Progenitor cell of endocrine pancreas (in vitro differentiated cells): ENCODE measurements at regions not wholly inside any gene's neighbourhood (a gene's known extent, or its start where the extent isn't known, plus 50 kb on each side); places are given as distances from the start of the nearest gene placed in this dataset.

Experiments used
- DNase-seq: peaks from one replicate; pipeline ENCODE4 v3.0.0; 2021; ENCODE audit warnings: low spot score; ENCODE audit not compliant: unreplicated experiment
- H3K27ac Mint-ChIP-seq: 2 replicates; pipeline ENCODE4 v1.8.0; 2021; ENCODE audit warnings: mild to moderate bottlenecking, moderate library complexity, mixed read lengths
- H3K27me3 Mint-ChIP-seq: 2 replicates; pipeline ENCODE4 v1.8.0; 2021; ENCODE audit warnings: mixed read lengths
- H3K36me3 Mint-ChIP-seq: 2 replicates; pipeline ENCODE4 v1.8.0; 2022; ENCODE audit warnings: mixed read lengths; ENCODE audit not compliant: insufficient read depth
- H3K4me1 Mint-ChIP-seq: 2 replicates; pipeline ENCODE4 v1.8.0; 2021; ENCODE audit warnings: low read depth, mixed read lengths
- H3K4me3 Mint-ChIP-seq: 2 replicates; pipeline ENCODE4 v1.8.0; 2021; ENCODE audit warnings: low read depth, mild to moderate bottlenecking, moderate library complexity, mixed read lengths
- H3K9me3 Mint-ChIP-seq: 2 replicates; pipeline ENCODE4 v1.8.0; 2021; ENCODE audit warnings: low read depth, mixed read lengths
- TF ChIP-seq, protein P1 (sequence below): fragments of 200-600 bp; sonication (generic); IDR thresholded peaks from one replicate; pipeline ENCODE4 v1.5.0; 2021; ENCODE audit warnings: antibody characterized with exemption, mild to moderate bottlenecking; ENCODE audit not compliant: unreplicated experiment

DNA sequence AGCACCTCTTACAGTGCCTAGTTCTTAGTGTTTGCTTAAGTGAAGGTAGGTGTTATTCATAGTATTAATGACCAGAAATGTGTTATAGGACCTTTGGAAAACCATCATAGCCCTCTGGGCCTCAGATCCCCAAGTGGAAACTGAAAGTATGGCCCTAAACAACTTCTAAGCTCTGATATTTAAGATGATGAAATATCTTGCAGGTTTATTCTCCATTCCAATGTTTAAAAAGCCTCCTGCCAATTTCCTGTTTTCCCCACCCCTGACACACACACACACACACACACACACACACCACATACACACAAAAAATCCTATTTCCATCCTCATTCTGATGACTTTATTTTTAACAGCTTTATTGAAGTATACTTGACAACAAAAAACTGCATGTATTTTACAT is 108.2 kb downstream of the DIRAS3 start:
- Mint-ChIP-seq H3K9me3 (no peaks in the 10 kb centered on the region), H3K4me3 (no peak overlapping the region), H3K4me1 (peaks cover 1% of the 10 kb centered on the region), H3K27me3 (peaks cover under 1% of the 10 kb centered on the region), H3K27ac (no peak overlapping the region), H3K36me3 (no peaks in the 10 kb centered on the region)
- DNase-seq = no peak
- TF ChIP-seq, protein P1, sequence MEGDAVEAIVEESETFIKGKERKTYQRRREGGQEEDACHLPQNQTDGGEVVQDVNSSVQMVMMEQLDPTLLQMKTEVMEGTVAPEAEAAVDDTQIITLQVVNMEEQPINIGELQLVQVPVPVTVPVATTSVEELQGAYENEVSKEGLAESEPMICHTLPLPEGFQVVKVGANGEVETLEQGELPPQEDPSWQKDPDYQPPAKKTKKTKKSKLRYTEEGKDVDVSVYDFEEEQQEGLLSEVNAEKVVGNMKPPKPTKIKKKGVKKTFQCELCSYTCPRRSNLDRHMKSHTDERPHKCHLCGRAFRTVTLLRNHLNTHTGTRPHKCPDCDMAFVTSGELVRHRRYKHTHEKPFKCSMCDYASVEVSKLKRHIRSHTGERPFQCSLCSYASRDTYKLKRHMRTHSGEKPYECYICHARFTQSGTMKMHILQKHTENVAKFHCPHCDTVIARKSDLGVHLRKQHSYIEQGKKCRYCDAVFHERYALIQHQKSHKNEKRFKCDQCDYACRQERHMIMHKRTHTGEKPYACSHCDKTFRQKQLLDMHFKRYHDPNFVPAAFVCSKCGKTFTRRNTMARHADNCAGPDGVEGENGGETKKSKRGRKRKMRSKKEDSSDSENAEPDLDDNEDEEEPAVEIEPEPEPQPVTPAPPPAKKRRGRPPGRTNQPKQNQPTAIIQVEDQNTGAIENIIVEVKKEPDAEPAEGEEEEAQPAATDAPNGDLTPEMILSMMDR = no peak

DNA sequence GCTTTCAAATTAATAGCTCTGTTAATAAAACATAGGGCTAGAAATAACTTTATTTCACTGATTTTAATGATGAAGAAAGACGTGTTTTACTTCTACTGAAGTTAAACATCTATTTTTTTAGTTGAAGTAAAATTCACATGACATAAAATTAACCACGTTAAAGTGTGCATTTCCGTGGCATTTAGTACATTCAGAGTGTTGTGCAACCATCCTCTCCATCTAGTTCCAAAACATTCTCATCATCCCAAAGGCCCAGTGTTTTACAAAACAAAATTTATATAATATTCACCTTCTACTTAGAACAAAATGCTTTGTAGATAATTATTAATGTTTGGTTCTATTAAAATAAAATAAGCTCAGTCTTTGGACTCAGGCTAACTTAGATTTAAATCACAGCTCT is 108.5 kb upstream of the GNG12 start:
- H3K27ac Mint-ChIP-seq = no peak overlapping the region
- TF ChIP-seq, protein P1 = no peak
- no peak overlapping the region for H3K4me3 Mint-ChIP-seq
- DNase-seq = no peak
- peaks cover 4% of the 10 kb centered on the region for H3K27me3 Mint-ChIP-seq
- no peaks in the 10 kb centered on the region for H3K9me3 Mint-ChIP-seq
- H3K4me1 Mint-ChIP-seq = peaks cover 1% of the 10 kb centered on the region
- H3K36me3 Mint-ChIP-seq = no peaks in the 10 kb centered on the region

DNA sequence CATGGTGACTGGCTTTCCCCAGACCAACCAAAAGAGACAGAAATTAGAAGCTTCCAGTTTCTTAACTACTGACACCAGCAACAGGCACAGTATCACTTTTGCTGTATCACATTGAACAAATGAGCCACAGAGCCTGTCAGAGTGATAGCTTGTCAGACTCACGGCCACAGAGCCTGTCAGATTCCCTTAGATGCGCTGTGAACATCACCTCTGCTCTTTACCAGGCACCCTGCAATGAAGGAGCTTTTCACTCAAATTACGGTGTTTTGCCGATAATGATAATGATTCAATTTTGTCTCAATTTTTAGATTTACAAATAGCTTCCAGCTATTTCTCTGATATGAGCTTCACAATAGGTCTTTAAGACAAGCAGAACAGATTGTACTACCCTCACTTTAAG is 107.9 kb upstream of the GNG12 start:
- Mint-ChIP-seq H3K9me3 (no peaks in the 10 kb centered on the region), H3K27ac (no peak overlapping the region), H3K4me1 (peaks cover 1% of the 10 kb centered on the region), H3K27me3 (peaks cover 5% of the 10 kb centered on the region), H3K4me3 (no peak overlapping the region), H3K36me3 (no peaks in the 10 kb centered on the region)
- DNase-seq = no peak
- TF ChIP-seq, protein P1 = no peak

DNA sequence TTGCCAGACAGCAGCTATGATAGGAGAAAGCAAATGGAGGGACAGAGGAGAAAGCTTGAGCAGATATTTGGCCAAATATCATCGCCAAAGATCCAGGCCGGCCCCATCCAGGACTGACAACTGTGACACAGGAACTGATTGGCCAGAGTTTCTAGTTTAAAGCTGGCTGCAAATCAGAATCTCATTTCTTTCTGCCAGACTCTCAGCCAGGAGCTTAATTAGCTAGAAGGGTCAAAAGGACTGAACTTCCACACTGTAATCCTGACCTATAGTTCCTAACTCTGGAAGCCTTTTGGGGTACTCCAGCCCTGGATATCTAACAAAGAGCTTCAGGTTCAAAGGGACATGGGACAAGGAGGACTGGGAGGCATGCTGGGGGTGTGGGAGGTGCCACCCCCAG is 106.7 kb upstream of the GNG12 start:
- Mint-ChIP-seq H3K27ac (peak overlapping the region; percentile 57), H3K4me1 (peaks cover 1% of the 10 kb centered on the region)

DNA sequence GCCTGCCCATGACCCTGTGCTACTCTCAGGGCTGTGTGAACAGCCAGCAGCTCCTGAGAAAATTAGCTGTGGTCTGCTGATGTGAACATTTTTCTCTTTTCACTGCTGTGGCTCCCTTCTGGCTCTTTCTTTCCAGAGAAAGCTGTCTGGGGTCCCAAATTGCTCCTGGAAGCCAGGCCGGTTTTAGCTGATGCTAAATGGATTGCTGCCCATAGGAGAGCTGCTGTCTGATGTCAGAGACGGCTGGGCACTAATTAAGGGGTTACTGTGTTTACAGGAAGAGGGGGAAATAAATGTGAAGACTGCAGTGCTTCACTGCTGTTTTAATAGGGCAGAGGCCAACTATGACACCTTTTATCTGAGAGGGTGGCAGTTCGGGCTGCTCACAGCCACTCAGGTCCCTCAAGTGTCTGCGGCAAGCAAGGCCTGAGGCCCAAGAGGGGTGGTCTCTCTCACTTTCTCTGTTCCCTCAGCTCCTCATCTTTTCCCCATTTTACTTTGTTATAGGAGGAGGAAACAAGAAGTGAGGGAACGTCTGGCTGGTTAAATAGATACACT is 106.0 kb upstream of the GNG12 start:
- peaks cover 1% of the 10 kb centered on the region for H3K4me1 Mint-ChIP-seq
- TF ChIP-seq, protein P1 = no peak
- H3K27me3 Mint-ChIP-seq = peaks cover 7% of the 10 kb centered on the region
- H3K9me3 Mint-ChIP-seq = no peaks in the 10 kb centered on the region
- no peak overlapping the region for H3K27ac Mint-ChIP-seq
- no peaks in the 10 kb centered on the region for H3K36me3 Mint-ChIP-seq
- no peak overlapping the region for H3K4me3 Mint-ChIP-seq
- DNase-seq = no peak

More for the DNA sequence above, 106.7 kb upstream of the GNG12 start:
- no peak for DNase-seq
- no peaks in the 10 kb centered on the region for H3K9me3 Mint-ChIP-seq
- no peaks in the 10 kb centered on the region for H3K36me3 Mint-ChIP-seq
- H3K27me3 Mint-ChIP-seq = peaks cover 7% of the 10 kb centered on the region
- TF ChIP-seq, protein P1 = no peak
- no peak overlapping the region for H3K4me3 Mint-ChIP-seq
